Suppressor macrophage treated with lipopolysaccharide for 1 hour (primary cell): ENCODE measurements at regions not wholly inside any gene's neighbourhood (a gene's known extent, or its start where the extent isn't known, plus 50 kb on each side); places are given as distances from the start of the nearest gene placed in this dataset.

Experiments used
- DNase-seq, 3 donors: peaks; one replicate each; pipeline ENCODE4 v3.0.0-alpha.2; 2020 to 2022

DNA sequence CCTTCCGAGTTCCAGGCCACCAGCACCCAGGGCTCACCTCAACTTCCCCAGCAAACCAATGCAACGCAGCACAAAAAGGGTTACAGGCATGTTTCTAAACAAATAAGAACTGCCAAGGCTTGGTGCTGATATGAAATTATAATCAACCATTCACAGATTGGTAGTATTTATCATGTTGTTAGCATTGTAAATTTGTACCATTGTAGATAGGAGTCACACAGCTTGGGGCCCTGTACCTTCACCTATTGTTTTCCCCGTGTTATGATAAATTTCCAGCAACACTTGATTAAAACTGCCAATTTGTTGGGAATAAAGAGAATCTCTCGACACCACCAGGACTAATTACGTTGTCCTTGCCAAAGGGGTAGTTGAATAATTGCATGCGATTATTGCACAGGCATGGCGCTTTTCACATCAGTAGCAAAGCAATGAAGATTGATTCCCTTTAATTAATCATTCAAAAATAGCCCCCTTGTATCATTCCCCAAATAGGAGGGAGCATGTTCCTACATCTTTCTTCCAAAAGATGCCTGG is 454.1 kb downstream of the ZNF608 start:
- no peak for DNase-seq

DNA sequence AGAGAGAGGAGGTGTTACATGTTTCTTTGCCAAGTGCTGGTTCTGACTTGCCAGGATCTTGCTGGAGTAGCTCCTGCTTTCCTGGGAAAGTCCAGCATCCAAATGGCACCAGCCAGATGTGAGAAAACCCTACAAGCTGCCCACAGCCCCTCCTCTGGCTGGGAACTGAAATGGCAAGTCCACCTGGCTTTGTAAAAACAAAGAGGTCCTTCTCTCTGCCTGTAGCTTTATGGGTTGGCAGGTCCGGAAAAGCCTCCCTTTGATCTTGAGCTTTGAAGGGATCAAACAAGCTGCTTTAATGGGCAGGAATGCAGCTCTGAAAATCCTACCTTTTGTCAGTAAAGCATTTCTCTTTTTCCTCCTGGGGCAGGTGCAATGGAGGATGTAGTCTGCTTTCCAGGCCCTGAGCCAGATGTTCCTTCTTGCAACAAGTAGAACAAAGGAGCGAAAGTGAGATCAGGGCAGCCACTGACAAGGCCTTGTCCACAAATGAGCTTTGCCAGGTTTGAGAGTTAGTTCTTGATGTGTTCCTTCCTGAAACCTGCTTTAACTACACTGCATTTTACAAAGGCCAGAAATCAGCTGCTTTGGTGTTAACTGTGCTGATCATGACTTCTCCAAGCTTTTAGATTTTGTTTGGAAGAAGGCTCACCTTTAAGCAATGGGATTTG is 456.7 kb downstream of the ZNF608 start:
- no peak for DNase-seq

DNA sequence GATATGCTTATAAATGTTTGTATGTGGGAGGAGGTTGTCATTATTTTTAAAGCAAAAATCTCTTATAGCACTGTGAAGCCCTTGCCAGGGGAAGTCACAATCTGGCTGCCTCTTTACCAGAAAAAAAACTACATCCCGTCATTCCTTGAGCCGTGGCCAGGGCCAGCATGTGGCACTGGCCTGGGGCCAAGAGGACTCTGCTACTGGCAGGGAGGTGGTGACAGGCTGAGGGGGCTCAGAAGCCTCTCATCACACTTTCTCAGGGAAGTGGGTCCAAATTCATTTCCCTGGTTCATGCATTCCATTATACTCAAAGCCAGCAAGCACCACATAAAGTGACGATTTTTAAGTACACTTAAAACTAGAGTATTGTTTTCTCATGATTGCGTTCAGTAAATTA is 457.3 kb downstream of the ZNF608 start:
- no peak for DNase-seq

DNA sequence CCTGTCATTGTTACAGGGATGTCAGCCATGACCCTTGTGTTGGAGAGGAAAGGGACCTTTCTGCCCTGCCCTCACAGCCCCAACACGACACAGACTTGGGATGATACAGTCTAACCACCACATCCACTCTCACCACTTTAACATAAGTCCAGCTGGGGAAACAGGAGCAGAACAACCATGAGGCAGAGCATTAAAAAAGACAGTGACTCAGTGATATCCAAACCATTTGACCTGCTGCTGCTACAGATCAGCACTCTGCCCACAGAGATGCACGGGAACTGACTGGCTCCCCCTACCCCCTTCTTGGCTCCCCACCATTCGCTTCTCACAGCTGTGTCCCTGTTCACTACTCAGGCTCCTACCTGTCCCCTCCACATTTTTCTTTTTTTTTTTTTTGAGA is 458.6 kb downstream of the ZNF608 start:
- no peak for DNase-seq

DNA sequence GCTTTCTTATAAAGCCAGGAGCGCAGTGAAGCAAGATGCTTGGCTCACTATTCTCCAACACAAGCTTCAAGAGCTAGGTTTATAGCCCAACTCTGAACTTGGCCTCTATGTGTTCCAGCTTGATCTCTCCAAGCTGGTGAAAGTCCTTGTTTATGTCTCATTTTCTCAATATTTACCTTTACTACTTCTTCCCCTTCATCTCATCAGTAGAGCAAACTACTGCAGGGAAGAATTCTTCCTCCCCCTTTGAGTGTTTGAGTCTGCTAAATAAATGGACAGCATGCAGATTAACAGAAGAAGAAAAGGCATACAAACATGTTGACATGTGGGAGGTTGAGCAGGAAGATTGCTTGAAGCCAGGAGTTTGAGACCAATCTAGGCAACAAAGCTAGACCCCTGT is 460.7 kb downstream of the ZNF608 start:
- no peak for DNase-seq

DNA sequence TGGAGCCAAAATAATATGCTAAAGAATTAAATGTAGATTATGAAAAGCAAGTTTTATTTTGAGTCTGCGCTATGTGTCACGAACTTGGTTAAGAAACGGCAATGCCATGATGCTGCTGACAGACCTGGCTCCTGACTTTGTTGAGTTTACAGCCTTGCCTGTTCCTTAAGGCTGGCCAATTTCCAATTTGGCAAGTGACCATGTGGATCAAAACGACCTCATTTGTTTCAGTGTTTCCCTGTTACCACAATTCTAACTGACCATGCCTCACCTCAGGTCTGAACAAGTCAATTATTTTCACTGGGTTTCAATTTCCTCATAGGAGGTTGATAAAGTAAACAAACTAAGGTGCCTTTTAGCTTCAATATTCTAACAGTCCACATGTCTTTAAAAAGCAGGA is 461.4 kb downstream of the ZNF608 start:
- no peak for DNase-seq

DNA sequence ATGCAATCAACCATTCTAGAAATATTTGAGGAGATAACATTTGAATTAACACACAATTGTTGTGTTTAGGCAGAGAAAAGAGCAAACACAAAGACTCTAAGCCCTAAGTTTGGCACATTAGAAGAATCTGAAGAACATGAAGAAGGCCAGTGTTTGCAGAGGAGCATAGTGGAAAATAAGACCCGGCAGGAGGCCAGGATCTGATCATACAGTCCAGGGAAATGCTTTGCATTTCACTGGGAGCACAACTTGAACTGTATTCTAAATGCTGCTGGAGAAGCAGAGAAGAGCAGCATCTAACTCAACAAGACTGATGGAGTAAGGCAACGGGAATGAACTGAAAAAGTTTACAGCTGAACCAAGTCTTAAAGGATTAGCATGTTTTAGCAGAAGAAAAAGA is 463.4 kb downstream of the ZNF608 start:
- no peak for DNase-seq

DNA sequence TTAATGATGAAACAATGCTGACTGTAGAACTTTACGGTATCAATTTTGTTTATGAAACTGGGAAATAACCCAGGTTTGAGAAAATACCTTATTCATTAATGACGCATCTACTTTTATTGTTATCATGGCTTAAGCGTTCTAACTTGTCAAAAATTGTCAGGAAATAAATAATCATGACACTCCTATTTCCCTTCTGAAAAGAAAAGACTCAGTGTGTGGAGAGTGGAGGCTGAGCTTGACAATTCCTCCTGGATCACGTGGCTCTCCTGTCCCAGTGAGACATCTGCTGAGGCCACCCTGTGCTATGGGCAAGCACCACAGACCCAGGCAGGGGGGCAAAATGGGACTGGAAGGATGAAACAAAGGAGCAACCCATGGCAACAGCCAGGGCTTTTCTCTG is 466.4 kb downstream of the ZNF608 start:
- DNase-seq = no peak

DNA sequence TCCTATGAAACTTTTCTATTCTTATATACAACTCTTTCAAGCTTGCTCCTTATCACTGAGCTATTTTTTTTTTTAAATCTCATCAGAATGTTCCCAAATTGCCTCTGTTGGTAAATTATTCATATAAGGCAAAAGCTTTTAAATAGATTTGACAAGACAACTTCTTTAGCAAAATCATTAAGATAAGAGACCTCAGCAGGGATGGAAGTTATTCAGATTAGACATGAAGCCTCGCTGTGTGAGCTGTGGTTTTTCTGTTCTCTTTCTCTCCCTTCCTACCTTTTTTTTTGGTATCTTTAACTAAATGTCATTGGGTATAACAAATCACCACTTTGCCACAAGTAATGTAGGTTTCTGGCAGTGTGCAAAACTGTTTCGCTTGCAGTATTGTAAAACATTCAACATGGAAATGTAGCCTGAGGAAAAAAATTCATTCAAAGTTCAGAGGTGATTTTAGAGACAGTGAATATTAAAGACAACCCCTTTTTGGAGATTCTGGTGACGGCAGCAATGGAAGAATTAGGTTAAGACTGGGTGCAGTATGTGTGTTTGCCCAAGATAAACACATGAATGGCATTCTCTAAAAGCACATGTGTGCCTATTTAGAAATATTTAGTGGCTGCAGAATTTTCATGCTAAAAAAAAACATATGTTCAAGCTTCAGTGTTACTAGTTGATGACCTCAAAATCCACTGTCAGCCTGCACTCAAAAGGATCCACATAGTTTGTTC is 467.1 kb downstream of the ZNF608 start:
- no peak for DNase-seq

DNA sequence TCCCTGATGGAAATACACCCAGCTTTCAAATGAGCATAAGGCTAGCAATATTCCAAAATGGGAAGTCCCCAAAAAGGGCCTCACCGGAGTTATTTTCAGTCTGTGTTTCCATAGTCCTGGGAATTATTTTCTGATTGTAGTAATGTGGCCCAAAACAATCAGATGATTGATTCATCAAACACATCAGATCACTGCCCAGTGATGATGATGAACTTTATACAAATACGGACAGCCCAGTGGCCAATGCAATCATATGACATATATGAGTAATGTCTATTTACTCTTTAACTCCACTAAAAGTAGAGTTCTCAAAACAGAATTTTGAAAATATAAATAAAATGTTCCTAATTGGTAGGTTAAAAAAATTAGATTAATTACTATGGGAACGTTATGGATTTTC is 467.8 kb downstream of the ZNF608 start:
- DNase-seq = no peak

DNA sequence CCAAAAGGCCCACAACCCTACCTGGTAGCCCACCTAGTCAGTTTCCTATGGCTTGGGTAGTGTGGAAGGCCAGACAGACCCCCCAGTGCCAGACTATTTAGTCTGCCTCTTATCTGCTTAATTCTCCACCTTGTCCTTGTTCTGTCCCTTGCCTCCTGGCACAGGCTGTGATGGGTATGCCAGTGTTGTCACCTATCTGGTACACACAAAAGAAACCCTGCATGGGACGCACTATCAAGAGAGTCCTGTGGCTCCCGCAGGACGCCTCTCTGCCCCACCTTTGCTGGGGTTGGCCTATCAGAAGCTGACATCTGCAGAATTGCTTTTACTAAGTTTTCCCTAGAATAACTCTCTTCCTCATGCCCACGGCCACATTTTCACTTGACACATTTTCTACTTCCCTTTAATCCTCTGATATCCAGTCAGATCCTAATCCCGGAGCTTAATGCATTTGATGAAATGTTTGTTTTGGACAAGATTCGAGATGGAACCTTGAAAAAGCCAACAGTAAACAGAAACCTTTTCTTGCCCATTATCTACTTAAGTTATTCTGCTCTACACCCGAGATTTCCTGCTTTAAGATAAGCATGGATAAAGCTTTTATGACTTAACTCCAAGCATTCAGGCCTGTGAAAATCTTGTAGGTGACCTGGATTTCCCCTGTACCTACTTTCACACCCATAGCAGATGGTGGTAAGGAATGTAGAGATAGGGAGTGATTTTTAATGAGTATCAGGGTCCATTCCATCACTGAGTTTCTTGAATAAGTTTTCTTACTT is 468.5 kb downstream of the ZNF608 start:
- no peak for DNase-seq

DNA sequence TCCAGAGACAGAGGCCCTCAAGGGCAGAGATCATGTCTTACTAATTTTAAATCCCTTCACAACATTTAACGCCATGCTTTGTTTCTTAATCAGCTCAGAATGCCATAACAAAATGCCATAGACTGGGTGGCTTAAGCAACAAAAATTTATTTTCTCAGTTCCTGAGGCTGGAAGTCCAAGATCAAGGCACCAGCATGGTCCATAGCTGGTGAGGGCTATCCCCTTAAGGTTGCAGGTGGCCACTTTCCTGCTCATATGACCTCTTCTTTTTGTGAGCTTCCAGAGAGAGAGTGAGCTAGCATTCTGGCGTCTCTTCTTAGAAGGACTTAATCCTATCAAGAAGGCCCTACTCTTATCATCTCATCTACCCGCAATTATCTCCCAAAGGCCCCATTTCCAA is 470.3 kb downstream of the ZNF608 start:
- DNase-seq = no peak

DNA sequence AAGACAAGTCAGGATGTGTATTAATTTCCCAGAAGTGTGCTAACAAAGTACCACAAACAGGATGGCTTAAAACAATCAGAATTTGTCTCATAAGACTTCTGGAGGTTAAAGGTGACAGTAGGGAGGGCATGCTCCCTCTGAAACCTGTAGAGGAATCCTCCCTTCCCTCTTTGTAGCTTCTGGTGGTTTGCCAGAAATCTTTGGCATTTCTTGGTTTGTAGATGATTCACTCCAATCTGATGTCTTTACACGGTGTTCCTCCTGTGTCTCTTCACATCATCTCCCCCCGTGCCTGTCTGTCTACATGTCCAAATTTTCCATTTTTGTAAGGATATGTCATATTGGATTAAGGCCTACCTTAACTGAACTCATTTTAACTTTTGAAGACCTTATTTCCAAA is 471.5 kb downstream of the ZNF608 start:
- DNase-seq = no peak

DNA sequence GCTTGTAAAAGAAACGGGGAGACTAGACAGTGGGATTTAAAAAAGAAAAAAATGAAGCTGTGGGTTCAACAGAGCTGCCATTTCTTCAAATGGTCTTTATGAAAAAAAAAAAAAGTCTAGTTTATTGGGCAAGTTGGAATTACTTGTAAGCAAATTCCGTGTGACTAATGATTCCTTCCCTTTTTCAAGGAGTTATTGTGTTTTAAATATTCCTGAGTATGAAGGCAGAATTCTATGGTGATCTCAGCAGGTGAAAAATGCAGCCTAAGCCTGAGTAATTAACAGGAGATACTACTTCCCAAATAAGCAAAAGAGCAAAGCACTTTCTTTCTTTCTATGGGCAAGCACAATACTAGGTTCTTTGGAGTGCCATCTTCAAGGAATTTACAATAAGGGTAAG is 481.9 kb downstream of the ZNF608 start:
- no peak for DNase-seq

DNA sequence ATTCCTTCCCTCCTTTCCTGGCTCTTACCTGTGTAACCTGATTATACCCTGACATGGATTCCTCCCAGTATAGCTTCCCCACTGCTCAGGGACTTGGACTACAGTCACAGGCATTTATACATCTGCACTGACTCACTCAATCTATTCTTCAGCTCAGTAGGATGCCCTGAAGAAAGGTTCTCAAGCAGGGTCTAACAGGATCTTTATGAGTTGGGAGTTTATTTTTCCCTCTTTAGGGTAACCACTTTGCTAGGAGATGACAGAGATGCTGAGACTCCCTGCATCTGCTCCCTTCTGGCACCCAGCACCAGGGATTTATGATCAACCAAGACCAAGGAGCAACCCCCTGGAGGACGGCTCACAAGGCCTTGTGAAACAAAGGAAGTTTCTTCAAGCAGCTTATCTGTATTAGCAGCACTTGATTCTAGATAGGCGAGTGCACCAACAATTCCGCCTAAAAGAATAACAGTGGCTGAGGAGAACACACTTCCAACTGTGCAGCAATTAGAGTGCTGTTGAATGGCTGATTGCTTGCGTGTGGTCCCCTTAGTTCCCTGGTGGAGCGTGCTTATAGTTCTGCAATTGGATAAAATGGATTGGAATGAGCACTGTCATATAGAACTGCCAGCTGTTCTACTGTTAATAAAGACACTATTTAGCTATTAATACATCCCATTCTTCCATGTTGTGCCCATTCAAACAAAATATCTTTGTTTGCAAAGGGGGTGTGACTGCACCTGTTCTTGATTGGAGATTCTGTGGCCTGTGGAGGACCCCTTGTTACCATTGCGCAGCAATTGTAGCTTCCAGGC is 482.6 kb downstream of the ZNF608 start:
- DNase-seq = no peak

DNA sequence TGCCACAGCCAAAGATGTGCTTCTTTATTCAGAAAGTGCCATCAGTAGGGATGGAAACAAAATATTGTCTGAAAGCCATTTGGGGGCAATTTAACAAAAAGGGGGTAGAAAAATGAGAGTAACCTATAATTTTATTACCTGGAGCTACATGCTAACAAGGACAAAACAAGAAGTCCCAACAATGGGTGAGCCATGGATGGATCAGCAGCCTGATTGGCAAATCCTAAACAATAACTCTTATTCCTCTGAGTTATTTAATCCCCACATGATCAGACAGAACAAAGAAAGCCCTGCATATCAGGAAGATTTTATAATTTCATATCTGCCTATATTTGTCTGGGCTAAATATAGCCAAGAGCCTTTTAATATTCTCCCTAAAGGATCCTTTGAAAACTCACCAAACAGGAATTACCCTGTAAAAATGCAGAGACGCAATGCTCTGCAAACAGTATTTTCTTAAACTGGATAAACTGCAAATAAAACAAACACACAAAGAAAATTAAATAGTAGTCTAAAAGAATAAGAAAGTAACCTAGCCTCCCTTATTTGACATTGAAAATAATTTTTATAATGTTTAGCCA is 483.4 kb downstream of the ZNF608 start:
- no peak for DNase-seq

DNA sequence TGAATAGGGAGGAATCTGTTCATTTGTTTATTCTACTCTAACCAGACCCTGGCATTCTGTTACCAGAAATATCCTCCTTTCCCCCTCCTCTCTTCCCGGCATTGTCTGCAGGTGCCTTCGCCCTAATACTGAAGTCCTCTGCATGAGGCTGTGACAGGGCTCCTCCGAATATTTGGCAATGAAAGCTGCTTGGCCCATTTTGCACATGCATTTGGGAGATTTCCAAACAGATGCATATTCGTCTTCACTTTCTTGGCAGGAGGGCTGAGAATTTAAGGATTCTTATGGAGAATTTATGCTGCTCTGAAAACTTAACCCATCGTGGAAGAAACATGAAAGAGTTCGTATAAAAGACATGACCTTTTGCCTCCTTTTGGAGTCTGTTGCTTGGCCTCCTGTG is 484.0 kb downstream of the ZNF608 start:
- no peak for DNase-seq

DNA sequence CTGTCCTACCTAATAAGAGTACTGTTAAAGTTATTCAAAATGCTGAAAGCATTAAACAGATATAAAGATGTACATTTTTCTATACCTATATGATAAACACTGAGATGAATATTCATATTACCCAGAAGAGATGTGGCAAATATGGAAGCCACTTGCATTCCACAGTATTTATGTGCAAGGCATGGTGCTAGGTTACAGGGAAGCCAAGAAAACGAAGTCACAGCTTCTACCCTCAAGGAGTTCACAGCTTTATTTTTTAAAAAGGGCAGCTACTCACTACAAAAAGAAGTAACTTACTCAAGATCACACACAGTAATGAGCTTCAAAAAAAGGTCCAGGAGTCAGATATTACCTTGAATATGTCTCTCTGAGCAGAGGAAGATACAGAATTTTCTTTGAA is 484.6 kb downstream of the ZNF608 start:
- no peak for DNase-seq

DNA sequence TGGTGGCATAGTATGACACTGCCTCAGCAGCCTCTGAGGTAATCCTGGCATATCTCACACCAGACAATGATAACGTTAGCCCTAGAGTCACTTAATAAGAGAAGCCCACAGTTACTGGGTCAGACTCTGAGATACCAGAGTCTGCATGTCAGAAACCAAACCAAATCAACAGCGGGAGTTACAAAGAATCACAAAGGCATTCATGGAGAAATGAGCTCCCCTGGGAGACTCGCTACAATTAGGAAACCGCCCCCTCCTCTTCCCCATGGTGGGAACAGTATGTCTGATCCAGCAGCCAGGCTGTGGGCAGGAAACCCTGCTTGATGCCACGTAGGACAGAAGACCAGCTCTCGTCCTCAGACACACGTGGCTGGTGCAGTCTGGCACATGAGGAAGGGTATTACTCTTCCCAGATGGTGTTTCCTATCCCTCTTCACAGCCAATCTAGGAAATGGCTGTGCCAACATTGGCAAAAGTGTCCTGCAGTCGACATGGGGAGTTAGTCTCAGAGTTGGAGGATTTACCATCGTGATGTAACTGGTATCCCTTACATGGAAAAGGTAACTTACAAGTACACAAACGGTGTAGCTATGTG is 485.4 kb downstream of the ZNF608 start:
- DNase-seq = no peak

DNA sequence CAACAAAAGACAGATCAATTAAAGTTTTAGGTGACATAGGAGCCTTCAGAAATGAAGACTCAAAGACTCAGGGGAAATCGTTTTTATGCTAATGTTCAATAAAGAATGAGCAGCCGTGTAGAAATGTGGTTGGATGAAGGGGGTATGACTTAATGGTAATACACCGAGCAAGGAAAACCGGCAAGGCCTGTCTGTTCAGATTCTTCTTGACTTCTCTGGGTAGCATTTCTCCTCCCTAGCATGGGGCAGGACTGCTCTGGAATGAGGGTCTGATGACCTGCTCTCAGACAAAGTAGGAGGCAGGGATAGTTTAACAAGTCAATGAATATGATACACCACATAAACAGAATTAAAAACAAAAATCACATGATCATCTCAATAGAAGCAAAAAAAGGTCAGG is 487.4 kb downstream of the ZNF608 start:
- DNase-seq = no peak

DNA sequence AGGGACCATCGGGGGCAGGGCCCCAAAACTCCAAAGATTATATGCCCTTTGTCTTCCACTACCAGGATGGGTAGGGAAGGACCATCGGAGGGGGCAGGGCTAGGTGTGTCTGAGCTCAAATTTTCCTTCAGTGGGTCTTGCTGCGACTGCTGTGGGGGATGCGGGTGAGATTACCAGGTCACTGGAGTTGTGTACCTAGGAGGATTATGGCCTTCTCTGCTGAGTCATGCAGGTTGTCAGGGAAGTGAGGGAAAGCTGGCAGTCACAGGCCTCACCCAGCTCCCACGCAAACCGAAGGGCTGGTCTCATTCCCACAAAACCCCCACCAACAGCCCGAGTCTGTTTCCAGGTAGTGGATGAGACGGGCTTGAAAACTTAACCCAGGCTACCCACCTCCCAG is 489.4 kb downstream of the ZNF608 start:
- DNase-seq = no peak

DNA sequence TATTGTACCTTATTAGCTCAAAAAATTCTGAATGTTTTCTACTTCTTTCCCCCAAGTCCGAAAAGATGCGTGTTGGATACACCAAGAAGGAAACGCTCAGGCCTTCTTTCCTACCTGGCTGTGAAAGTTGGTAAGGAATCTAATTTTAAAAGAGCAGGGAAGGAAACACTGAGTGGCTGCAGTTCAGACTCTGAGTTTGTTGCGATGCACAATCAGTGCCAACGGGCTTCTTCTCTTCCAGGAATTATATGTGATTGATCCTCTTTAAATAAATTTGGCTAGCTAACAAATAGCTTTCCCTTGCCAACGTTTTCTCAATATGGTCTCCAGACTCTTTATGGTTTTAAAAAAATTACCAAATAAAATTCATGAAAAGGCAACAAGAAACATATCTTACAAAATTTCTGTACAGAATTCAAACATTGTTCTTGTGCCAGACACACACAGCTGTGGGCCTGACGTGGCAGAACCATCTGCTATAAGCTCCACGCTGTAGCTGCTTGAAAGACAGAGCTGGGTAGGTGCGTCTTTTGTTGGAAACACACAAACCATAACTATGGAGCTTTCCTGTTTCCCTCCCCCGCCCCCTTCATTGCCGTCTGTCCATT is 493.1 kb downstream of the ZNF608 start:
- DNase-seq = no peak
